Ishikawa (cell line): ENCODE measurements at regions not wholly inside any gene's neighbourhood (a gene's known extent, or its start where the extent isn't known, plus 50 kb on each side); places are given as distances from the start of the nearest gene placed in this dataset.

Experiments
- CEBPB ChIP-seq: IDR thresholded peaks from 2 replicates; pipeline ENCODE4 v1.6.1; 2012
- CREB1 ChIP-seq: IDR thresholded peaks from 2 replicates; pipeline ENCODE4 v1.6.1; 2012; ENCODE audit warnings: low read depth
- EGR1 ChIP-seq: IDR thresholded peaks from 2 replicates; pipeline ENCODE4 v1.6.1; 2012
- EP300 ChIP-seq: IDR thresholded peaks from 2 replicates; pipeline ENCODE4 v1.6.1; 2012; ENCODE audit warnings: borderline replicate concordance
- FOXM1 ChIP-seq: IDR thresholded peaks from 2 replicates; pipeline ENCODE4 v1.6.1; 2012; ENCODE audit warnings: low read depth, borderline replicate concordance
- MAX ChIP-seq: IDR thresholded peaks from 2 replicates; pipeline ENCODE4 v1.6.1; 2012
- NFIC ChIP-seq: IDR thresholded peaks from 2 replicates; pipeline ENCODE4 v1.6.1; 2012
- RAD21 ChIP-seq: IDR thresholded peaks from 2 replicates; pipeline ENCODE4 v1.6.1; 2012; ENCODE audit warnings: low read depth
- REST ChIP-seq: IDR thresholded peaks from 2 replicates; pipeline ENCODE4 v1.6.1; 2012; ENCODE audit warnings: low read depth, mild to moderate bottlenecking
- TAF1 ChIP-seq: IDR thresholded peaks from 2 replicates; pipeline ENCODE4 v1.6.1; 2012; ENCODE audit warnings: low read depth, mild to moderate bottlenecking
- TCF12 ChIP-seq: IDR thresholded peaks from 2 replicates; pipeline ENCODE4 v1.6.1; 2012; ENCODE audit warnings: low read depth
- TEAD4 ChIP-seq: IDR thresholded peaks from 2 replicates; pipeline ENCODE4 v1.6.1; 2012
- USF1 ChIP-seq: IDR thresholded peaks from 2 replicates; pipeline ENCODE4 v1.6.1; 2012
- YY1 ChIP-seq: IDR thresholded peaks from 2 replicates; pipeline ENCODE4 v1.6.1; 2012; ENCODE audit warnings: low read depth
- ZBTB7A ChIP-seq: IDR thresholded peaks from 2 replicates; pipeline ENCODE4 v1.6.1; 2012; ENCODE audit warnings: low read depth

GRCh38 chr2:38489846-38490245 lies 112.8 kb upstream of the ATL2 start:
- TF ChIP-seq TCF12 (no peak), EGR1 (no peak), RAD21 (no peak), FOXM1 (no peak), CREB1 (no peak)

GRCh38 chr2:38487852-38488251 lies 110.8 kb upstream of the ATL2 start:
- TF ChIP-seq TAF1 = no peak
- TF ChIP-seq EGR1 = no peak
- no peak for TF ChIP-seq CEBPB

GRCh38 chr2:38486213-38487026 lies 109.3 kb upstream of the ATL2 start:
- TF ChIP-seq USF1 (no peak), CREB1 (no peak), ZBTB7A (no peak), MAX (no peak), CEBPB (no peak), RAD21 (no peak), FOXM1 (no peak), EGR1 (no peak), TAF1 (no peak), NFIC (no peak), EP300 (no peak), TCF12 (no peak), TEAD4 (no peak), REST (no peak), YY1 (no peak)

GRCh38 chr2:38485734-38486133 lies 108.7 kb upstream of the ATL2 start:
- TF ChIP-seq REST (no peak), NFIC (no peak), CREB1 (no peak), CEBPB (no peak), FOXM1 (no peak), USF1 (no peak), ZBTB7A (no peak), EGR1 (no peak), TAF1 (no peak), EP300 (no peak), MAX (no peak), TEAD4 (no peak)

GRCh38 chr2:38484957-38485356 lies 107.9 kb upstream of the ATL2 start:
- TF ChIP-seq ZBTB7A (no peak), TCF12 (no peak), TAF1 (no peak), CREB1 (no peak), RAD21 (no peak)

- TF ChIP-seq TAF1 (no peak), FOXM1 (no peak), NFIC (no peak), ZBTB7A (no peak), EGR1 (no peak), RAD21 (no peak), USF1 (no peak)
Observed at GRCh38 chr2:38483776-38484501, 106.9 kb upstream of the ATL2 start.
